Caco-2 (cell line): ENCODE measurements at regions not wholly inside any gene's neighbourhood (a gene's known extent, or its start where the extent isn't known, plus 50 kb on each side); places are given as distances from the start of the nearest gene placed in this dataset.

Experiments used
- BruUV-seq: library from RNA; stranded (reverse); fragments of 400-500 nt; replicated peaks from 2 replicates; lab custom pipeline; 2021; lab: Mats Ljungman, UMichigan
- CTCF ChIA-PET: fragments of 300-600 bp; sonication (Branson Sonifier 250); formaldehyde crosslinking; loops from one replicate; lab custom pipeline; 2022; ENCODE audit warnings: antibody characterized with exemption; lab: Charles Lee
- POLR2A ChIA-PET: fragments of 300-600 bp; sonication (Branson Sonifier 250); formaldehyde crosslinking; loops from one replicate; lab custom pipeline; 2022; ENCODE audit warnings: antibody characterized with exemption; lab: Charles Lee
- DNase-seq, 2 experiments: peaks; one replicate each; pipeline versions ENCODE4 v3.0.0 to v3.0.0-alpha.2; 2020 to 2022
- H3K27me3 ChIP-seq: replicated peaks from 2 replicates; pipeline ENCODE4 v1.6.0; 2011; ENCODE audit warnings: low read length; ENCODE audit not compliant: control insufficient read depth, insufficient read depth
- H3K36me3 ChIP-seq: 2 replicates; pipeline ENCODE4 v1.5.1; 2011; ENCODE audit warnings: low read length; ENCODE audit not compliant: control insufficient read depth, insufficient read depth
- H3K4me1 ChIP-seq: fragments of 250-450 bp; sonication (Bioruptor Pico); 2 replicates; pipeline ENCODE4 v1.5.1; 2020; ENCODE audit warnings: mild to moderate bottlenecking
- H3K4me3 ChIP-seq: 2 replicates; pipeline ENCODE4 v1.5.1; 2011; ENCODE audit warnings: low read depth, mild to moderate bottlenecking, control low read depth, low read length
- H3K9me3 ChIP-seq: fragments of 250-450 bp; sonication (Bioruptor Pico); 2 replicates; pipeline ENCODE4 v1.5.1; 2020; ENCODE audit warnings: mild to moderate bottlenecking, moderate library complexity
- H3K27ac Mint-ChIP-seq: one replicate; pipeline ENCODE4 v1.8.0; 2022; ENCODE audit warnings: mixed read lengths; ENCODE audit not compliant: unreplicated experiment
- H3K27me3 Mint-ChIP-seq: one replicate; pipeline ENCODE4 v1.8.0; 2022; ENCODE audit warnings: mixed read lengths; ENCODE audit not compliant: insufficient read depth, unreplicated experiment
- H3K36me3 Mint-ChIP-seq: one replicate; pipeline ENCODE4 v1.8.0; 2022; ENCODE audit warnings: mild to moderate bottlenecking, mixed read lengths; ENCODE audit not compliant: insufficient read depth, unreplicated experiment
- H3K4me1 Mint-ChIP-seq: one replicate; pipeline ENCODE4 v1.8.0; 2022; ENCODE audit warnings: low read depth, mixed read lengths; ENCODE audit not compliant: unreplicated experiment
- H3K4me3 Mint-ChIP-seq: one replicate; pipeline ENCODE4 v1.8.0; 2022; ENCODE audit warnings: mild to moderate bottlenecking, moderate library complexity, mixed read lengths; ENCODE audit not compliant: unreplicated experiment
- H3K9me3 Mint-ChIP-seq: one replicate; pipeline ENCODE4 v1.8.0; 2022; ENCODE audit warnings: mixed read lengths; ENCODE audit not compliant: unreplicated experiment
- intact Hi-C: fragments of 100-400 bp; cut with micrococcal nuclease; formaldehyde crosslinking; loops from one replicate; pipeline ENCODE4 v1.10.0; 2022; ENCODE audit not compliant: unreplicated experiment
- TF ChIP-seq, protein P1 (sequence below), 2 experiments: fragments of 200-600 bp in 1 of 2; IDR thresholded peaks; 1 replicate in 1 of 2; 2 replicates in 1 of 2; pipeline versions ENCODE4 v1.5.1 to v1.8.0; 2011 to 2022; ENCODE audit warnings: antibody characterized with exemption in 1 of 2, control low read depth in 1 of 2, inconsistent platforms in 1 of 2, low read depth in 1 of 2, low read length in 1 of 2, mild to moderate bottlenecking in 1 of 2, moderate library complexity in 1 of 2; ENCODE audit not compliant: insufficient read depth in 1 of 2, severe bottlenecking in 1 of 2, unreplicated experiment in 1 of 2

DNA sequence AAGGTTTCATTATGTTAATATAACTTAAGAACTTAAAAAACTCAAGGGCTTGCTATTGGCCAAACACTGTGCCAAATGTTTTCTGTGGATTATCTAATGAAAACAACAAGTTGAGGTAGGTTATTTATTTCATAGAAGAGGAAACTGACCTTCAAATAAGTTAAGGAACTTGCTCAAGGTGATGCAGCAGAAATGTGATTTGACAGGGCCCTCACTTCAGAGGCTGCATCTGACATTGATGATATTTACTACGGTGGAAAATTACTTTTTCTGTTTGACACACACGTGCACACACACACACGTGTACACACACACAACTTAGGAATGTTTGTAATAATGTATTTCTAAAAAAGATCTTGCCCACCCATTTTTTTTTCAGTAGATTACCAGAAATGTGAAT, 137.2 kb upstream of the CXCR4 start:
- Mint-ChIP-seq H3K4me1 (no peaks in the 10 kb centered on the region), H3K27ac (no peak overlapping the region), H3K36me3 (no peaks in the 10 kb centered on the region), H3K27me3 (peaks cover 5% of the 10 kb centered on the region), H3K4me3 (no peak overlapping the region), H3K9me3 (no peaks in the 10 kb centered on the region)
- Histone ChIP-seq H3K27me3 (no peaks in the 10 kb centered on the region; the same call in none of the 2 replicates), H3K9me3 (no peaks in the 10 kb centered on the region), H3K36me3 (no peaks in the 10 kb centered on the region), H3K4me1 (no peaks in the 10 kb centered on the region), H3K4me3 (no peak overlapping the region)
- intact Hi-C loops = no loop called here
- CTCF ChIA-PET = no interaction called here
- BruUV-seq = no TSS peak
- no peak for DNase-seq
- POLR2A ChIA-PET = no interaction called here
- TF ChIP-seq, protein P1, sequence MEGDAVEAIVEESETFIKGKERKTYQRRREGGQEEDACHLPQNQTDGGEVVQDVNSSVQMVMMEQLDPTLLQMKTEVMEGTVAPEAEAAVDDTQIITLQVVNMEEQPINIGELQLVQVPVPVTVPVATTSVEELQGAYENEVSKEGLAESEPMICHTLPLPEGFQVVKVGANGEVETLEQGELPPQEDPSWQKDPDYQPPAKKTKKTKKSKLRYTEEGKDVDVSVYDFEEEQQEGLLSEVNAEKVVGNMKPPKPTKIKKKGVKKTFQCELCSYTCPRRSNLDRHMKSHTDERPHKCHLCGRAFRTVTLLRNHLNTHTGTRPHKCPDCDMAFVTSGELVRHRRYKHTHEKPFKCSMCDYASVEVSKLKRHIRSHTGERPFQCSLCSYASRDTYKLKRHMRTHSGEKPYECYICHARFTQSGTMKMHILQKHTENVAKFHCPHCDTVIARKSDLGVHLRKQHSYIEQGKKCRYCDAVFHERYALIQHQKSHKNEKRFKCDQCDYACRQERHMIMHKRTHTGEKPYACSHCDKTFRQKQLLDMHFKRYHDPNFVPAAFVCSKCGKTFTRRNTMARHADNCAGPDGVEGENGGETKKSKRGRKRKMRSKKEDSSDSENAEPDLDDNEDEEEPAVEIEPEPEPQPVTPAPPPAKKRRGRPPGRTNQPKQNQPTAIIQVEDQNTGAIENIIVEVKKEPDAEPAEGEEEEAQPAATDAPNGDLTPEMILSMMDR (IDR thresholded peaks at IDR 0.05; ENCODE audit: insufficient read depth in 1 of 2, low read depth in 1 of 2, low read length in 1 of 2, severe bottlenecking in 1 of 2, unreplicated experiment in 1 of 2) = no peak

DNA sequence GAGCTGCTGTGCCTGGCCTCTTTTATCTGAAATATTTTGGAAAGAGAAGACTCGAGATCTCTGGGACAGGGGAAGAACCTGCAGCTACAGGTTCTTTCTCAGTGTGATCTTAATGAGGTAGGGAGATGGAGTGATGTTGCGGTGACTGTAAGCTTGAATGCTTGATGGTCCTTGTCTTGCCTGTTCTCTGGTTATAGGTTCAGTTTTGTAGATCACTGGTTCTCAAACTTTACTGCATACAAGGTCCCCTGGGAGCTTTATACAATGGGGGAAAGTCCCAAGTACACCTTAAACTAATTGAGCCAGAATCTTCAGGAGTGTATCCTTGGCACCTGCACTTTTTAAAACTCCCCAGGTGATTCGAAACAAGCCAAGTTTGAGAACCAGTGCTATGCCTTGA, 136.7 kb upstream of the CXCR4 start:
- Mint-ChIP-seq H3K36me3 (no peaks in the 10 kb centered on the region), H3K9me3 (no peaks in the 10 kb centered on the region), H3K4me1 (no peaks in the 10 kb centered on the region), H3K27ac (no peak overlapping the region), H3K27me3 (peaks cover 5% of the 10 kb centered on the region), H3K4me3 (no peak overlapping the region)
- no peaks in the 10 kb centered on the region for H3K36me3 ChIP-seq
- CTCF ChIA-PET = no interaction called here
- POLR2A ChIA-PET = no interaction called here
- H3K9me3 ChIP-seq = no peaks in the 10 kb centered on the region
- no peak overlapping the region for H3K4me3 ChIP-seq
- DNase-seq = no peak
- intact Hi-C loops = no loop called here
- no TSS peak for BruUV-seq
- H3K4me1 ChIP-seq = no peaks in the 10 kb centered on the region
- TF ChIP-seq, protein P1 (IDR thresholded peaks at IDR 0.05; ENCODE audit: insufficient read depth in 1 of 2, low read depth in 1 of 2, low read length in 1 of 2, severe bottlenecking in 1 of 2, unreplicated experiment in 1 of 2) = no peak
- no peaks in the 10 kb centered on the region; the same call in none of the 2 replicates for H3K27me3 ChIP-seq

DNA sequence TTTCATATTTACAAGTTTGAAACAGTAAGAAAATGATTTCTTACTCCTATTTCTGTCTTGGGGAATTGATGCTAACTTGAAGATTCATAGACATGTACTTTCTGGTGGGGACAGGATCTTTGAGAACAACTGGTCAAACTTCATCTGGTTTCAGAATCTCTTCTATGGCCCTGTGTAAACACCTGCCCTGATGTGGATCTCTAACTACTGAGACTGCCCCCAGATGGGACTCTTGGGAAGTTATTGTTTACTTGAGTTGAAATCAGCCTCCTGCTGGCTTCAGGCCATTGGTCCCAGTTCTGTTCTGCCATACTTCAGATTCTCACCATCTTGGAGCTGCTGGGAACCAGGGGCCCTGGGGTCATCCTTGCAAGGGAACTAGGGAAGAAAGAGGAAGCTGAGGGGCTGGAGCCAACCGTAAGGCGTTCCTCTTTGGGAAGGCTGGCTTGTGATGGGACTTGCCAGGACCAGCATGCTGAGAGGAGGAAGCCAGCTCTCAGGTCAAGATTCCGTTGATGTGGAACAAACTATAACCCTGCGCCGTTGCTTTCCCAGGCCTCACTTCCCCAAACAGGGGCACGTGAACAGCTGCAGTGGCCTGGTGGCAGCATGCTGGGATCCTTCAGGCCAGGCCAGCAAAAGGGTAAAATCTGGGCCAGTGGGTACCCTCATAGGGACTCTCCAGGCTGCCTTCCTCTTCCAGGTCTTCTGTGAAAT, 135.5 kb upstream of the CXCR4 start:
- H3K36me3 Mint-ChIP-seq = no peaks in the 10 kb centered on the region
- H3K4me3 ChIP-seq = no peak overlapping the region
- no peak for DNase-seq
- no TSS peak for BruUV-seq
- H3K4me3 Mint-ChIP-seq = no peak overlapping the region
- CTCF ChIA-PET = no interaction called here
- H3K4me1 ChIP-seq = no peaks in the 10 kb centered on the region
- H3K36me3 ChIP-seq = no peaks in the 10 kb centered on the region
- H3K27ac Mint-ChIP-seq = no peak overlapping the region
- H3K27me3 Mint-ChIP-seq = peaks cover 5% of the 10 kb centered on the region
- intact Hi-C loops = no loop called here
- H3K27me3 ChIP-seq = no peaks in the 10 kb centered on the region; the same call in none of the 2 replicates
- TF ChIP-seq, protein P1 (IDR thresholded peaks at IDR 0.05; ENCODE audit: insufficient read depth in 1 of 2, low read depth in 1 of 2, low read length in 1 of 2, severe bottlenecking in 1 of 2, unreplicated experiment in 1 of 2) = no peak
- POLR2A ChIA-PET = no interaction called here
- no peaks in the 10 kb centered on the region for H3K9me3 ChIP-seq
- no peaks in the 10 kb centered on the region for H3K9me3 Mint-ChIP-seq
- no peaks in the 10 kb centered on the region for H3K4me1 Mint-ChIP-seq
